Calu3 (cell line): ENCODE measurements at regions not wholly inside any gene's neighbourhood (a gene's known extent, or its start where the extent isn't known, plus 50 kb on each side); places are given as distances from the start of the nearest gene placed in this dataset.
"Not testable (repeated sequence)": the region's sequence is repeated elsewhere in the genome, so short reads cannot be mapped to it uniquely, and the experiment has no call there.

Experiments
- BruUV-seq: library from RNA; stranded (reverse); fragments of 400-500 nt; replicated peaks from 2 replicates; lab custom pipeline; 2021; lab: Mats Ljungman, UMichigan
- CTCF ChIA-PET: fragments of 300-600 bp; sonication (Branson Sonifier 250); formaldehyde crosslinking; loops from one replicate; lab custom pipeline; 2022; ENCODE audit warnings: antibody characterized with exemption; lab: Charles Lee
- DNase-seq: peaks from one replicate; pipeline ENCODE4 v3.0.0; 2022
- H3K27ac Mint-ChIP-seq: one replicate; pipeline ENCODE4 v1.8.0; 2022; ENCODE audit warnings: mixed read lengths; ENCODE audit not compliant: unreplicated experiment
- H3K27me3 Mint-ChIP-seq: one replicate; pipeline ENCODE4 v1.8.0; 2022; ENCODE audit warnings: mixed read lengths; ENCODE audit not compliant: unreplicated experiment
- H3K36me3 Mint-ChIP-seq: one replicate; pipeline ENCODE4 v1.8.0; 2022; ENCODE audit warnings: mild to moderate bottlenecking, moderate library complexity, mixed read lengths; ENCODE audit not compliant: insufficient read depth, unreplicated experiment
- H3K4me1 Mint-ChIP-seq: one replicate; pipeline ENCODE4 v1.8.0; 2022; ENCODE audit warnings: mild to moderate bottlenecking, low read depth, mixed read lengths; ENCODE audit not compliant: unreplicated experiment
- H3K4me3 Mint-ChIP-seq: one replicate; pipeline ENCODE4 v1.8.0; 2022; ENCODE audit warnings: mild to moderate bottlenecking, low read depth, moderate library complexity, mixed read lengths; ENCODE audit not compliant: unreplicated experiment
- H3K9me3 Mint-ChIP-seq: one replicate; pipeline ENCODE4 v1.8.0; 2022; ENCODE audit warnings: low read depth, mixed read lengths; ENCODE audit not compliant: unreplicated experiment
- CTCF ChIP-seq: fragments of 200-600 bp; IDR thresholded peaks from one replicate; pipeline ENCODE4 v1.8.0; 2022; ENCODE audit warnings: antibody characterized with exemption; ENCODE audit not compliant: unreplicated experiment
- intact Hi-C: fragments of 100-400 bp; cut with micrococcal nuclease; formaldehyde crosslinking; loops from one replicate; pipeline ENCODE4 v1.10.0; 2022; ENCODE audit not compliant: unreplicated experiment

GRCh38 chrX:53768865-53769264, 82.3 kb upstream of the HUWE1 start:
- BruUV-seq = no TSS peak
- H3K27ac Mint-ChIP-seq = no peak overlapping the region
- H3K9me3 Mint-ChIP-seq = no peaks in the 10 kb centered on the region

DNA sequence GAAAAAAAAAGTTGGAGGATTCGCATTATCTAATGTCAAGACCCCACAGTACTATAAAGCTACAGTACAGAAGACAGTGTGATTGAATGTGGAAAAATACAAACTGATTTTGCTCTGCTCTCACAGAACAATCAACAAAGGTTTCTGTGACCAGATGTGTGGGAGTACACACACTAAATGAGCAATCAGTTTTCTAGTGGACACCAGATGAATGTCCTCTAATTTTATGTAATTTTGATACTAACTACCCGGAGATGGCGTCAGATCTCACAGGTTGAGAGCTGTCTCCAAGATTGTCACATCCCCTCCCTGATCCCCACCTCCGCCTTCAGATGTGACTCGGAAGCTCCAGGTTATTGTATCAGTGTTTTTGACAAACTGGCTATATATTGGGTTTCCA, 81.9 kb upstream of the HUWE1 start:
- TF ChIP-seq CTCF = no peak
- BruUV-seq = no TSS peak
- Mint-ChIP-seq H3K27me3 (no peaks in the 10 kb centered on the region), H3K36me3 (no peaks in the 10 kb centered on the region), H3K9me3 (no peaks in the 10 kb centered on the region), H3K4me3 (no peak overlapping the region), H3K27ac (no peak overlapping the region), H3K4me1 (no peaks in the 10 kb centered on the region)
- intact Hi-C loops = no loop called here
- CTCF ChIA-PET = no interaction called here
- DNase-seq = no peak

More at GRCh38 chrX:53768865-53769264, 82.3 kb upstream of the HUWE1 start:
- TF ChIP-seq CTCF = no peak
- DNase-seq = no peak
- CTCF ChIA-PET = no interaction called here
- Mint-ChIP-seq H3K4me1 (no peaks in the 10 kb centered on the region), H3K36me3 (no peaks in the 10 kb centered on the region), H3K4me3 (no peak overlapping the region), H3K27me3 (no peaks in the 10 kb centered on the region)
- intact Hi-C loops = no loop called here

DNA sequence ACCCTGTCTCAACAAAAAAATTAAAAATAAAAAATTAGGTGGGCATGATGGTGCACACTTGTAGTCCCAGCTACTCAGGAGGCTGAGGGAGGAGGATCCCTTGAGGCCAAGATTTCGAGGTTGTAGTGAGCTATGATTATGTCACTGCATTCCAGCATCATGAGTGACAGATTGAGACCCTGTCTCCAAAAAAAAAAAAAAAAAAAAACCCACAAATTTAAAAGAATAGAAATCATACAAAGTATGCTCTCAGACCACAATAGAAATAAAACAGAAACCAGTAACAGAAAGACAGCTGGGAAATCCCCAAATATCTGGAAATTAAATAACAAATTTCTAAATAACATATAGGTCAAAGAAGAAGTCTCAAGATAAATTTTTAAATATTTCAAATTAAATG, 81.0 kb upstream of the HUWE1 start:
- intact Hi-C loops = no loop called here
- no peak for DNase-seq
- TF ChIP-seq CTCF = no peak
- CTCF ChIA-PET = no interaction called here
- no peak overlapping the region for H3K27ac Mint-ChIP-seq
- H3K4me1 Mint-ChIP-seq = no peaks in the 10 kb centered on the region
- H3K27me3 Mint-ChIP-seq = no peaks in the 10 kb centered on the region
- H3K4me3 Mint-ChIP-seq = no peak overlapping the region
- no TSS peak for BruUV-seq
- no peaks in the 10 kb centered on the region for H3K36me3 Mint-ChIP-seq
- no peaks in the 10 kb centered on the region for H3K9me3 Mint-ChIP-seq

- DNase-seq, H3K27me3 Mint-ChIP-seq, H3K36me3 Mint-ChIP-seq, H3K9me3 Mint-ChIP-seq, H3K4me1 Mint-ChIP-seq, intact Hi-C loops, CTCF ChIA-PET, H3K4me3 Mint-ChIP-seq, H3K27ac Mint-ChIP-seq, BruUV-seq: not testable (repeated sequence)
These were observed 70.7 kb upstream of the HUWE1 start for GRCh38 chrX:53757181-53757580.

DNA sequence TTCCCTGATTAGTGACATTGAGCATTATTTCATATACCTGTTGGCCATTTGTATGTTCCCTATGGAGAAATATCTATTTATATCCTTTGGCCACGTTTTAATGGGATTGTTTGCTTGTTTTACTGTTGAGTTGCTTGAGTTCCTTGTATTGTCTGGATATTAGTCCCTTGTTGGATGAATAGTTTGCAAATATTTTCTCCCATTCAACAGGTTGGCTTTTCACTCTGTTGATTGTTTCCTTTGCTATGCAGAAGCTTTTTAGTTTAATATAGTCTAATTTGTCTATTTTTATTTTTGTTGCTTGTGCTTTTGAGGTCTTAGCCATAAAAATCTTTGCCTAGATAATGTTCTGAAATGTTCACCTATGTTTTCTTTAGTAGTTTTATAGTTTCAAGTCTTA, 60.2 kb upstream of the HUWE1 start:
- TF ChIP-seq CTCF = no peak
- intact Hi-C loops = no loop called here
- H3K4me3 Mint-ChIP-seq = no peak overlapping the region
- no peaks in the 10 kb centered on the region for H3K27me3 Mint-ChIP-seq
- H3K27ac Mint-ChIP-seq = no peak overlapping the region
- no peaks in the 10 kb centered on the region for H3K4me1 Mint-ChIP-seq
- CTCF ChIA-PET = no interaction called here
- H3K9me3 Mint-ChIP-seq = no peaks in the 10 kb centered on the region
- BruUV-seq = no TSS peak
- no peaks in the 10 kb centered on the region for H3K36me3 Mint-ChIP-seq
- no peak for DNase-seq
